CD14-positive monocyte (primary cell): ENCODE measurements at regions not wholly inside any gene's neighbourhood (a gene's known extent, or its start where the extent isn't known, plus 50 kb on each side); places are given as distances from the start of the nearest gene placed in this dataset.

Source experiments
- DNase-seq, 3 donors: peaks; one replicate each; pipeline ENCODE4 v3.0.0-alpha.2; 2011 to 2022
- H2AFZ ChIP-seq: 2 replicates; pipeline ENCODE4 v1.6.0; 2012; ENCODE audit warnings: mild to moderate bottlenecking, low read depth, low read length, inconsistent platforms; ENCODE audit not compliant: insufficient read depth, poor library complexity, severe bottlenecking
- H3K27ac ChIP-seq, 2 donors: 1 replicate in 1 of 2; 2 replicates in 1 of 2; pipeline ENCODE4 v1.5.1; 2012 to 2013; ENCODE audit warnings: low read length in 2 of 2, control low read depth in 1 of 2, inconsistent platforms in 1 of 2, low read depth in 1 of 2, mild to moderate bottlenecking in 1 of 2
- H3K27me3 ChIP-seq, 2 donors: one replicate each; pipeline versions ENCODE4 v1.6.0 to v1.6.1; 2011 to 2013; ENCODE audit warnings: low read length in 2 of 2; ENCODE audit not compliant: control insufficient read depth in 2 of 2, insufficient read depth in 2 of 2
- H3K36me3 ChIP-seq, 2 donors: replicated peaks in 1 of 2; 1 replicate in 1 of 2; 2 replicates in 1 of 2; pipeline versions ENCODE4 v1.5.1 to v1.6.1; 2012 to 2013; ENCODE audit warnings: low read length in 2 of 2, control low read depth in 1 of 2, inconsistent platforms in 1 of 2, mild to moderate bottlenecking in 1 of 2; ENCODE audit not compliant: insufficient read depth in 2 of 2, control insufficient read depth in 1 of 2
- H3K4me1 ChIP-seq, 2 donors: 1 replicate in 1 of 2; 2 replicates in 1 of 2; pipeline versions ENCODE4 v1.5.1 to v1.6.1; 2012 to 2013; ENCODE audit warnings: low read length in 2 of 2, control low read depth in 1 of 2, inconsistent platforms in 1 of 2, mild to moderate bottlenecking in 1 of 2, moderate library complexity in 1 of 2; ENCODE audit not compliant: insufficient read depth in 2 of 2, control insufficient read depth in 1 of 2
- H3K4me2 ChIP-seq: replicated peaks from 2 replicates; pipeline ENCODE3; 2012; ENCODE audit warnings: low read length, moderate library complexity, mild to moderate bottlenecking; ENCODE audit not compliant: poor library complexity, severe bottlenecking; ENCODE audit errors: extremely low read depth
- H3K4me3 ChIP-seq, 3 experiments: fragments of 200-600 bp in 1 of 3; sonication (generic) in 1 of 3; replicated peaks in 1 of 3; 1 replicate in 2 of 3; 2 replicates in 1 of 3; pipeline ENCODE4 v1.5.1; 2011 to 2013; ENCODE audit warnings: low read length in 3 of 3, mild to moderate bottlenecking in 3 of 3, control low read depth in 2 of 3, low read depth in 2 of 3, inconsistent platforms in 1 of 3, moderate library complexity in 1 of 3
- H3K79me2 ChIP-seq: 2 replicates; pipeline ENCODE4 v1.6.0; 2012; ENCODE audit warnings: mild to moderate bottlenecking, control low read depth, inconsistent platforms, low read length, moderate library complexity; ENCODE audit not compliant: insufficient read depth
- H3K9ac ChIP-seq: 2 replicates; pipeline ENCODE4 v1.6.0; 2017; ENCODE audit warnings: low read length, mild to moderate bottlenecking; ENCODE audit not compliant: insufficient read depth, poor library complexity, severe bottlenecking
- H3K9me3 ChIP-seq, 2 donors: replicated peaks in 1 of 2; 1 replicate in 1 of 2; 2 replicates in 1 of 2; pipeline versions ENCODE4 v1.5.1 to v1.6.1; 2012 to 2013; ENCODE audit warnings: low read length in 2 of 2, control low read depth in 1 of 2; ENCODE audit not compliant: control insufficient read depth in 1 of 2, insufficient read depth in 1 of 2
- H4K20me1 ChIP-seq: 2 replicates; pipeline ENCODE4 v1.6.0; 2012; ENCODE audit warnings: mild to moderate bottlenecking, low read length, control low read depth, moderate library complexity; ENCODE audit not compliant: insufficient read depth
- H3K27ac Mint-ChIP-seq, 7 donors: one replicate each; pipeline ENCODE4 v1.8.0; 2020; ENCODE audit warnings: mild to moderate bottlenecking in 7 of 7, mixed read lengths in 7 of 7, moderate library complexity in 6 of 7, inconsistent platforms in 2 of 7
- H3K27me3 Mint-ChIP-seq, 3 donors: one replicate each; pipeline ENCODE4 v1.8.0; 2021 to 2022; ENCODE audit warnings: low read depth in 3 of 3, mild to moderate bottlenecking in 3 of 3, mixed read lengths in 3 of 3, moderate library complexity in 3 of 3, inconsistent platforms in 1 of 3
- H3K36me3 Mint-ChIP-seq, 2 donors: one replicate each; pipeline ENCODE4 v1.8.0; 2020; ENCODE audit warnings: mixed read lengths in 2 of 2, inconsistent platforms in 1 of 2, mild to moderate bottlenecking in 1 of 2
- H3K4me1 Mint-ChIP-seq: one replicate; pipeline ENCODE4 v1.8.0; 2020; ENCODE audit warnings: mild to moderate bottlenecking, mixed read lengths
- H3K4me3 Mint-ChIP-seq, 2 donors: one replicate each; pipeline ENCODE4 v1.8.0; 2020; ENCODE audit warnings: mild to moderate bottlenecking in 2 of 2, mixed read lengths in 2 of 2, moderate library complexity in 1 of 2
- H3K9me3 Mint-ChIP-seq, 7 donors: one replicate each; pipeline ENCODE4 v1.8.0; 2020 to 2022; ENCODE audit warnings: mixed read lengths in 7 of 7, mild to moderate bottlenecking in 6 of 7, moderate library complexity in 6 of 7, inconsistent platforms in 2 of 7
- CTCF ChIP-seq: fragments of 200-600 bp; IDR thresholded peaks from one replicate; pipeline ENCODE4 v1.8.0; 2022; ENCODE audit warnings: antibody characterized with exemption, mild to moderate bottlenecking
- WGBS: methylation state at CpG from one replicate; pipeline ENCODE4 v1.1.5; 2013; ENCODE audit warnings: missing lambda C conversion rate; ENCODE audit not compliant: insufficient coverage; 5-methylcytosine and 5-hydroxymethylcytosine counted together
- intact Hi-C, 2 donors: fragments of 100-400 bp; cut with micrococcal nuclease; formaldehyde crosslinking; loops; one replicate each; pipeline versions ENCODE4 v1.15.0 to v1.15.1; 2023

GRCh38 chr22:48963405-48963804 is 864.3 kb downstream of the BRD1 start:
- no peak overlapping the region for H3K4me3 ChIP-seq
- no peaks in the 10 kb centered on the region for H3K79me2 ChIP-seq
- DNase-seq, result no peak
- H3K36me3 ChIP-seq, result no peaks in the 10 kb centered on the region
- intact Hi-C loops, result no loop called here
- TF ChIP-seq CTCF, result no peak
- H4K20me1 ChIP-seq, result no peaks in the 10 kb centered on the region
- Mint-ChIP-seq H3K27ac (no peak overlapping the region), H3K9me3 (peaks cover 11 to 19% (median 14%) of the 10 kb centered on the region in 7 donors), H3K4me1 (no peaks in the 10 kb centered on the region), H3K27me3 (peaks cover 4 to 13% (median 6%) of the 10 kb centered on the region in 3 donors), H3K36me3 (no peaks in the 10 kb centered on the region), H3K4me3 (no peak overlapping the region)
- WGBS, result no CpG with 5 or more reads among the region's 1 CpG
- H3K9ac ChIP-seq, result no peak overlapping the region
- no peaks in the 10 kb centered on the region for H3K4me1 ChIP-seq
- no peak overlapping the region for H2AFZ ChIP-seq
- peaks cover 0 to 17% of the 10 kb centered on the region in 2 donors for H3K9me3 ChIP-seq
- H3K27ac ChIP-seq, result no peak overlapping the region
- H3K4me2 ChIP-seq, result no peak overlapping the region
- H3K27me3 ChIP-seq, result no peaks in the 10 kb centered on the region

- Histone ChIP-seq H3K27ac (no peak overlapping the region), H3K4me2 (no peak overlapping the region), H3K36me3 (no peaks in the 10 kb centered on the region), H3K9ac (no peak overlapping the region), H4K20me1 (no peaks in the 10 kb centered on the region), H3K4me3 (no peak overlapping the region), H3K79me2 (no peaks in the 10 kb centered on the region), H3K4me1 (no peaks in the 10 kb centered on the region), H3K27me3 (no peaks in the 10 kb centered on the region), H2AFZ (no peak overlapping the region), H3K9me3 (peaks cover 0 to 24% of the 10 kb centered on the region in 2 donors)
- Mint-ChIP-seq H3K4me1 (no peaks in the 10 kb centered on the region), H3K27me3 (peaks cover 2 to 13% (median 4%) of the 10 kb centered on the region in 3 donors), H3K36me3 (no peaks in the 10 kb centered on the region), H3K27ac (no peak overlapping the region), H3K4me3 (no peak overlapping the region), H3K9me3 (peaks cover 14 to 24% (median 18%) of the 10 kb centered on the region in 7 donors)
- no peak for TF ChIP-seq CTCF
- intact Hi-C loops, result no loop called here
- WGBS, result no CpG with 5 or more reads among the region's 2 CpGs
- DNase-seq, result no peak
These were observed 866.0 kb downstream of the BRD1 start for GRCh38 chr22:48961705-48962104.
